ENCODE measurements at regions not wholly inside any gene's neighbourhood (a gene's known extent, or its start where the extent isn't known, plus 50 kb on each side); places are given as distances from the start of the nearest gene placed in this dataset.
"Not testable (repeated sequence)": the region's sequence is repeated elsewhere in the genome, so short reads cannot be mapped to it uniquely, and the experiment has no call there.

DNA sequence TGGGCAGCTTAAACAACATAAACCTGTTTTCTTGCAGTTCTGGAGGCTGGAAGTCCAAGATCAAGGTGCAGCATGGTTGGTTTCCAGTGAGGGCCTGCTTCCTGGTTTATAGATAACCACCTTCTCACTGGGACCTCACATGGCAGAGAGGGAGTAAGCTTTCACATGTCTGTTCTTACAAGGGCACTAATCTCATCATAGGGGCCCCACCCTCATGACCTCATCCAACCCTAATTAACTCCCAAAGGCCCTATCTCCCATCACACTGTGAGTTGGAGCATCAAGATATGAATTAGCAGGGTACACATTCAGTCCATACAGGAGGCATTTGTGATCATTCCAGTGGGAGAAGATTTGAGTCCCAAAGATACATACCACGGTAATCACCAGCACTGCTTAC lies 50.5 kb upstream of the GRIN2A start:
- DNase-seq (ENCODE audit: low read depth in 2 of 2): no peak

DNA sequence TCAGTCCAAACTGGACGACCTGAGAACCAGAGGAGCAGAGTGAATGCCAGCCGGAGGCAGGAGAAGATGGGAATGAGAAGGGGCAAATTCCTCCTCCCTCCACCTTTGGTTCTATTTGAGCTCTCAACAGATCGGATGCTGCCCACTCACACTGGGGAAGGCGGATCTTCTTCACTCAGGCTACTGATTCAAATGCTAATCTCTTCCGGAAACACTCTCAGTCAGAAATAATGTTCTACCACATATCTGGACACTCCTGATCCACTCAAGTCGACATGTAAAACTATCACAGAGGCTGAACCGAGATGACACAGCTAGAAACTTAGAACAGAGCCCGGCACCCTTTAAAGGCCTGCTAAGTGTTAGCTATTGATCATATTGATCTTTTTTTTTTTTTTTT lies 57.4 kb upstream of the GRIN2A start:
- no peak for DNase-seq (ENCODE audit: low read depth in 2 of 2)

DNA sequence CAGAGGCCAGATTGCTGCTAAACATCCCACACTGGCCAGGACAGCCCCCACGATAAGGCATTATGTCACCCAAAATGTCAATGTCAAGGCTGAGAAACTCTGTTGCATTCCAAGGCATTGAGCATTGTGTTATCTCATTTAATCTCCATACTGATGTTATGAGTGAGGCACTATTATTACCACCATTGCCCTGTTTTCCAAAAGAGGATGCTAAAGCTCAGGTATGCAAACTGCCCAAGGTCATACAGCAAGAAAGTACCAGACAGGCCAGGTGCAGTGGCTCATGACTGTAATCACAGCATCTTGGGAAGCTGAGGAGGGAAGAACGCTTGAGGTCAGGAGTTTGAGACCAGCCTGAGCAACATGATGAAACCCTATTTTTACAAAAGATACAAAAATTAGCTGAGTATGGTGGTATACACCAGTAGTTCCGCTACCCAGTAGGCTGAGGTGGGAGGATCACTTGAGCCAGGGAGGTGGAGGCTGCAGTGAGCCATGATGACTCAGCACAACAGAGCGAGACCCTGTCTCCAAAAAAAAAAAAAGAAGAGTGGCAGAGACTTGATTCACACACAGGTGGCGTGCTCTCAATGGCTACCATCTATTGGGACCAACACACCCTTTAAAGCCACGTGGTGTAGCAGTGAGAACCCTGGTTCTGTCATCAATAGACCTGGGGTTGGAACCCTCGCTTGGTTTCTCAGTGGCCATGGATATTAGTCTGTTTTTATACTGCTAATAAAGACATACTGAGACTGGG lies 58.8 kb upstream of the GRIN2A start:
- no peak for DNase-seq (ENCODE audit: low read depth in 2 of 2)

DNA sequence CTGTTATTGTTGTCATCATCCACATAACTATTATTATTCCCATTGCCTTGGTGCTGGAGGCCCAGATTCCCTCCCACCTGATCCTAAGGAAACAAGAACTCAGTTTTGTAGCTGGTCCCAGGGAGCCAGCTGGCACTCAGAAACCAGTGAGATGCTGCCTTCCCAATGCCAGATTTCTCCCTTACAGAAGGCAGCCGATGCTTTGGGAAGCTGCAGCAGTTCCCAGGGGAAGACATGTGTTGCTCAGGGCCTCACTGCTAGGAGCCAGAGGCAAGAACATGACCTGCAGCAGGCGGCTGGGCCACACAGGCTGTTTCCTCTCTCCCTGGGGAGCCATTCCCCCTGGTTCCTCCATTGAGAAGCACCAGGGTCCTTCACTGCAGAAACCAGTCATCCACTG lies 59.9 kb upstream of the GRIN2A start:
- DNase-seq (ENCODE audit: low read depth in 2 of 2): no peak

DNA sequence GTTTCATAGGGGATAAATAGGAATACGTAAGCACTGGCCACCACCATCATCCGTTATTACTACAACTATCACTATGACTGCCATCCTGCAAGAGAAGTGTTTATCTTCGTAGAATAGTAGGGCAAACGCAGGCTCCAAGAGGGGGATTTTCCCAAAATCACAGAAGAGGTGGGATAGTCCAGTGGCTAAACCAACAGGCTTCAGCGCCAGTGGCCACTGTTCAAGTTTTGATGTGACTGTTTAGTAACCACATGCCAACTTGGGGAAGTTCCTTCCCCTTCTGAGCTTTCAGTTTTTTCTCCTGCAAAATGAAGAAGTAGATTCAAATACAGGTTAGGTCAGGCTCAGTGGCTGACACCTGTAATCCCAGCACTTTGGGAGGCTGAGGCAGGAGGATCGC lies 60.7 kb upstream of the GRIN2A start:
- no peak for DNase-seq (ENCODE audit: low read depth in 2 of 2)

DNA sequence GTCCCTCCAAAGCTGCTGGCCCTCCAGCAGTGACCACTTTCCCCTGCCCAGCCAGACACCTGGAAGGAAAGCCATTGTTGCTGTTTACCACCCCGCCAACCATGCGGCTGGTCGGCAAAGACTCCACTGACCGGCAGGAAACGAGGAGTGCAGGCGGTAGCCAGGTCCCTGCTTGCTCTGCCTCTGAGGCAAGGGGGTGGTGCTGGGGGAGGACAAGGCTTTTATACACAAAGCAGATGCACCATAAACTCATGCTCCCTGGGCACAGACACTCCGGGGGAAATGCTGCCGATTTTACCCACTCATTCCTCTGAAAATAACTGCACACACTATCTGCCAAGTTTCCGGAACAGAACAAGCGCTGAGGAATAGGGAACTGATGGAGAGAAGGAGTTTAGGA lies 62.8 kb upstream of the GRIN2A start:
- no peak for DNase-seq (ENCODE audit: low read depth in 2 of 2)

DNA sequence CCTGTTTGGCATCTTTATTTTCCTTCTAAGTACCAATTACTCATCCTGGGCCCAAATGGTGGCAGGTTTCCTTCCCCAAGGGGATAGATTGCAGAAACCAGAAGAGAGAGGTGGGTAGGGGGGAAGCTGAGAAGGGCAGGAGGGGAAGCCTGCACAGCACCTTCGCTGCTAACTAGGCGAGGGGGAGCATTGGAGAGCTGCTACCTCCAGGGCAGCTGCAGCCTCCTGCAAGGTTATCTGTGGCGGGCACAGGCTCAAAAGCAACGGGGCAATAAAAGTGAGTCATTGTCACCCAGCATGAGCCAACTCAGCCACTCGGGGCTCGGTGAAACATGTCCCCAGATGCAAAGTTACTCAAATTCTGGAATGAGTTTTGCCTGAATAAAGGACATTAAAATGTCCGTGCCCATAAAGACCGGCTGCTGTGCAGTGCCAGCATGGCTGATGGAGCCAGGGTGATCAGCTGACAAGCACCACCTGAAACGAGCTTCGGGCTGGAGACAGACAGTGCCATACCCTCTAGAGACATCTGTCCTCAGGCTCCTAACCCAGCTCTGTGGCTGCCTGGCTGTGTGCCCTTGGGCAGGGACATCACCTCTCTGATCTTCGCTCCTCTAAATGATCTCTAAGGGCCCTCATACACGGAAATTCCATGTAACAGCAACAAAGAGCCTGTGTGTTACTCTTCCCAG lies 68.1 kb upstream of the GRIN2A start:
- DNase-seq (ENCODE audit: low read depth in 2 of 2): no peak

DNA sequence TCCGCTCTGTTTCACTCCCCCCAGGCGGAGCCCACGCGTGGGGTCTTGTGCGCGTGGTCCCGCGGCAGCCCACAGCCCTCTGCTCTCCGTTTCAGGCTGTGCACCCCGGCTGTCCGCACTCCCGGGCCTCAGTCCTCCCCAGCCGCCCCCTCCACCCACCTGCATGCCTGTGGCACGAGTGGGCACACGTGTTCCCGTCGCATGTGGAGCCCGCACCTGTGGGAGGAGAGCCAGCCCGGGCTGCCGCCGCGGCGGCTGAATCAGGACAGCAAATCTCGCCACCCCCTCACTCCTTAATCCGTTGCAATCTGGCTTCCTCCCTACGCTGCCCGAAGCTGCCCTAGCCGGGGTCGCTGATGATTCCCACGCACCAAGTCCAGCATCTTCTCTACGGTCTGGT lies 69.9 kb upstream of the GRIN2A start:
- DNase-seq (ENCODE audit: low read depth in 2 of 2): no peak

DNA sequence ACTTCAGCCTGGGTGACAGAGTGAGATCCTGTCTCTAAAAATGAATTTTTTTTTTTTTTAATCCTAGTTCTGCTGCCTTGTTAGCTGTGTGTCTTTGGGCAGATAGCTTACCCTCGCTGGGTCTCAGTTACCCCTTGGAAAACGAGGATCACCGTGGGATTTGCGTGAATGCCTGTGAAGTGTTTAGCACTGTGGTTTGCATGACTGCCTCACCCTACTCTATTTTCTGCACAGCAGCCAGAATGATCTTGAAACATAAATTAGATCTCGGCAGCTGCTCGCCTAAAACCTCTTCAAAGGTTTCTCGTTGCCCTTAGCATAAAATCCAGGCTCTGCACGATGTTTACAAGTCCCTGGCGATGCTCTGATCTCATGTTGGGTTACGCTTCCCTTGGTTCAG lies 71.2 kb upstream of the GRIN2A start:
- DNase-seq (ENCODE audit: low read depth in 2 of 2): no peak

DNA sequence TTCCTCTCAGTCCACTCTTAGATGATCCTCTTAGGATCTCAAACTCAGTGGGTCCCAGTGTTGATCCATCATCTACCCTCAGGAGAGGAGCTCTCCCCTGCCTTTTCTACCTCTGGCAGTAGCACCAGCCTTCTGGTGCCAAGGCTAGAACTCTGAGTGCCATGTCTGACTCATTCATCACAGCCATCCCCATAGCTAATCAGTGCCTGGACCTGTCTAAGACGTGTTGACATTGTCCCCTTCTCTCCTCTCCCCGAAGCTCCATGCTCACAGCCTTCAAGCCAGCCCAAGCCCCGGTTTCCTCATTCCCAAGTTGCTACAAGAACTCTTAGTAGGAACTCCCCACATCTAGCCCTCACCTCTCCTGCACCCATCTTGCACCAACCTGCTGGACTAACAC lies 73.5 kb upstream of the GRIN2A start:
- no peak for DNase-seq (ENCODE audit: low read depth in 2 of 2)

DNA sequence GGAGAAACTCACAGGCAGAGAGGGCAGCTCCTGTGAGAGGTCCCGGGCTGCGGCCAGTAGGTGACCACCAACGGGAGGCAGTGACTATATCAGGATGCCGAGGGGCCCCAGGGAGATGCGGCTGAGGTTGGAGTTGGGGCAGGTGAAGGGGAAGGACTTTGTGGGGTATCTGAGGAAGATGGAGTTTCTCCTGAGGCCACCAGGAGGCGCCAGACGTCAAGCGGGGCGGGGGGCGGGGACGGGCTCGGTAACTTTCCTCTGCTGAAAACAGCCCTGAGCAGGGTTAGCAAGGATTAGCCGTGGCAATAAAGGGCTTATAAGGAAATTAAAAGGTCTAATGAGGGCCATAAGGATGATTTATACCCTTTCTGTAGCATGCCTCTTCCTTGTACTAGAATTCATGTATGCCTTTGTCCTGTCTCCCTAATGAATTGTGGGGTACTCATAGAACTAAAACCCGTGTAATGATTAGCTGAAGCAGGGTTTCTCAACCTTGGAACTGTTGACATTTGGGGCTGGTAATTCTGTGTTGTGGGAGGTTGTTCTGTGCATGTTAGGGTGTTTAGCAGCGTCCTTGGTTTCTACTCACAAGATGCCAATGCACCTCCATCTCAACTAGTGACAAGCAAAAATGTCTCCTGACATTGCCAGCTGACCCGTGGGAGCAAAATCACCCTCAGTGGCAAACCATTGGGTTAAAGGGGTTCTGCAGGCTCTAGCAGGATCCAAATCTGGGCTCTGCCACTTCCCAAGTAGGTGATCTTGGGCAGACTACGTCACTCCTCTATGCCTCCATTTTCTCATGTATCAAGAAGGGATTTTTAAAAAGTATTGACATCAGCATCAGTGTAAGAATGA lies 74.8 kb upstream of the GRIN2A start:
- peak; percentile 27 to 56 for DNase-seq (ENCODE audit: low read depth in 2 of 2)

DNA sequence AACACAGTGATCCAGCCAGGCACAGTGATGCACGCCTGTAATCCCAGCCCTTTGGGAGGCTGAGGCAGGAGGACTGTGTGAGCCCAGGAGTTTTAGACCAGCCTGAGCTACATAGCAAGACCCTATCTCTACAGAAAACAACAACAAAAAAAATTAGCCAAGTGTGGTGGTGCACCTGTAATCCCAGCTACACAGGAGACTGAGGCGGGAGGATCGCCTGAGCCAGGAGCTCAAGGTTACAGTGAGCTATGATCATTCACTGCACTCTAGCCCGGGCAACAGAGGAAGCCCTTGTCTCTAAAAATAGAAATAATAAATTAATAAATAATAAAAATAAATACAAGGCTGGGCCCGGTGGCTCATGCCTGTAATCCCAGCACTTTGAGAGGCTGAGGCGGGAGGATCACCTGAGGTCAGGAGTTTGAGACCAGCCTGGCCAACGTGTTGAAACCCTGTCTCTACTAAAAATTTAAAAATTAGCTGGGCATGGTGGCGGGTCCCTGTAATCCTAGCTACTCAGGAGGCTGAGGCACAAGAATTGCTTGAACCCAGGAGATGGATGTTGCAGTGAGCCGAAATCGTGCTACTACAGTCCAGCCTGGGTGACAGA lies 75.5 kb upstream of the GRIN2A start:
- not testable (repeated sequence) for DNase-seq (ENCODE audit: low read depth in 2 of 2)

DNA sequence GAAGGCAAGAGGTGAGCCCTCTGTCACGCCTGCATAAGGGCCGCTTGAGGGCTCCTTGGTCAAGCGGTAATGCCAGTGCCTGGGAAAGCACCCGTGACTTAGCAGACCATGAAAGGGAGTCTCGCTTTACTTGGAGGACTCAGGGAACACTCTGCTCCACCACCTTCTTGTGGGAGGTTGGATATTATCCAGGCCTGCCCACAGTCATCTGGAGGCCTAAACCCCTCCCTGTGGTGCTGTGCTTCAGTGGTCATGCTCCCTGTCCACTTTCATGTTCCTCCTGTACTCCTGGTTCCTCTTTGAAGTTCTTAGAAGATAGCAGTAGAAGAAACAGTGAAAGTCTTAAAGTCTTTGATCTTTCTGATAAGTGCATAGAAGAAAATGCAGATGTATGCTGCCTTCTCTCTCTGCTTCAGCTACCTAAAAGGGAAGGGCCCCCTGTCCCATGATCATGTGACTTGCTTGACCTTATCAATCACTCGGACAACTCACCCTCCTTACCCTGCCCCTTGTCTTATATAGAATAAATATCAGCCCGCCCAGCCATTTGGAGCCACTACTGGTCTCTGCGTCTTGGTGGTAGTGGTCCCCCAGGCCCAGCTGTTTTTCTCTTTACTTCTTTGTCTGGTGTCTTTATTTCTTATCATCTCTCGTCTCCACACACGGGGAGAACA lies 76.8 kb upstream of the GRIN2A start:
- DNase-seq (ENCODE audit: low read depth in 2 of 2): not testable (repeated sequence)

DNA sequence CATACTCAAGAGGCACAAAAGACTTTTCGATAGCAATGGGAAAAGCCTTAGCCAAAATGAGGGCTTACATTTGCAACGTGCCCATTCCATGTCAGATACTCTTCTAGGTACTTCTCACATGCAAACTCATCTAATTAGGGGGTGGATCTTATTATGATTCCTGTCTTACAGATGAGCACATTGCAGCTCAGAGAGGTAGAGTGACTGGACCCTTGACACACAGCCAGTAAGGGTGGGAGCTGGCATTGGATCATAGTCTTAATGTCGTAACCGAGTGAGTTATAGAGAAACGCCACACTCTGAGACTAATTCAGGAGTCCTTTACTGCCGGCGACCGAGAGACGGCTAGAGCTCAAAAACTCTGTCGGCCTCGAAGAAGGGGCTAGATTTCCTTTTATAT lies 78.8 kb upstream of the GRIN2A start:
- no peak for DNase-seq (ENCODE audit: low read depth in 2 of 2)

DNA sequence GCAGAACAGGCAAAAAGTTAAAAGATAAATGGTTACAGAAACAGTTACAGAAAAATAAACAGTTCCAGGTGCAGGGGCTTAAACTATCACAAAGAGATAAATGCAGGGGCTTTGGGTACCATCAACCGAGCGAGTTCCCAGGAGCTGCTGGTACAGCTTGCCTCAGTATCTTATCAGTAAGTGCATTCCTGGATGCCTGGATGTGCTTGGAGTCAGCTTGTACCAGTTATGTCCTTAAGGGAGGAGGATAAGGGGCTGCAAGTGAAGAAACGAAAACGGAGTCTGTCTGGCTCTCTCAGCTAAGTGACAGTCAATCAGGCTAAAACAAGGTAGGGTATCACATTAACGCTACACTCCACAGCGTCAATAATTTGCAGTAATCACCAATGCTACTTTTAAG lies 79.3 kb upstream of the GRIN2A start:
- not testable (repeated sequence) for DNase-seq (ENCODE audit: low read depth in 2 of 2)

DNA sequence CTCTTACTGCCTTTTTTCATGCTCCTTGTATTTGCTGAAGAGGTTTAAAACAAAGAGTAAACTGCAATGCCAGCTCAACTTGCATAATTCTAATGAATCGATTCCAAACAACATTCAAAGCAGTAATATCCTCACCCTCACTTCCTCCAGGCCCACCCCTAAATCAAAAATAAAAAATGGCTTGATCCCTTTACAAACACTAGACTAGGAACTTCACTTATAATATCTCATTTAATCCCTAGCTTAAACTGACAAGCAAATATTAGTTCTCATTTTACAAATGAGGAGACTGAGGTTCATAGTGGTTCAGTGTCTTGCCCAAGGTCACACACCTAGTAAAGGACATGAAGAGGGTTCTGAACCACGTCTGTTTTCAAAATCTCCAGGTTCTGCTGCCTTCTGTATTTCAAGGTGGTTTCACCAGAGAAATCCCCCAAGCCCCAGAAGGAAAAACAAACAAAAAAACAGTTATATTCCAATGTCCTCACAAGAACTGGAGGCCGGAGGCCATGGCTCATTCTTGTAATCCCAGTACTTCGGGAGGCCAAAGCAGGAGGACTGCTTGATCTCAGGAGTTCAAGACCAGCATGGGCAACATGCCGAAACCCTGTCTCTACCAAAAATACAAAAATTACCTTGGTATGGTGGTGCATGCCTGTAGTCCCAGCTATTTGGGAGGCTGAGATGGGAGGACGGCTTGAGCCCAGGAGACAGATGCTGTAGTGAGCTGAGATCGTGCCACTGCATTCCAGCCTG lies 80.3 kb upstream of the GRIN2A start:
- no peak for DNase-seq (ENCODE audit: low read depth in 2 of 2)

DNA sequence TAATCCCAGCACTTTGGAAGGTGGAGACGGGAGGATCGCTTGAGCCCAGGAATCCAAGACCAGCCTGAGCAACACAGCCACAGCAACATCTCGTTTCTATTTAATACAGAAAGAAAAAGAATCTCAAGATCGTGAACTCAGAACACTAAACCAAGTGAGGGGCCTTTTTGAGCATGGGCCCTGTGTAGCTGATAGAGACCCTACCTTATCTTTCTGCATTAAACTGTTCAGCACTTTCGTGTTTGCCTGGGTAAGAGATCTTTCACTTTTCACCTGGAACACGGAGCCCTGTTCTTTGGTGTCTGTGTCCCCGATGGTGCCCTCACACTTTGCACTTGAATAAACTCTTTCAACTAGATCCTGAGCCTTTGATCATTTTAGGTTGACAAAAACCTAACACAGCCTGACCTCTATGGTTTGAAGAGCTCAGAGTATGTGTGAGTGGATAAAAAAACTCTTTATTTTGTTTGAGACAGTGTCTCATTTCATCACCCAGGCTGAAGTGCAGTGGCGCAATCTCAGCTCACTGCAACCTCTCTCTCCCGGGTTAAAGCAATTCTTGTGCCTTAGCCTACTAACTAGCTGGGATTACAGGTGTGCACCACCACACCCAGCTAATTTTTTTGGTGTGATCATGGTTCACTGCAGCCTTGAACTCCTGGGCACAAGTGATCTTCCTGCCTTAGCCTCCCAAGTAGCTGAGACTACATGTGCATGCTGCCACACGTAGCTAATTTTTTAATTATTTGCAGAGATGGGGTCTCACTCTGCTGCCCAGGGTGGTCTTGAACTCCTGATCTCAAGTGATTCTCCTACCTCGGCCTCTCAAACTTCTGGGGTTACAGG lies 83.8 kb upstream of the GRIN2A start:
- no peak for DNase-seq (ENCODE audit: low read depth in 2 of 2)

DNA sequence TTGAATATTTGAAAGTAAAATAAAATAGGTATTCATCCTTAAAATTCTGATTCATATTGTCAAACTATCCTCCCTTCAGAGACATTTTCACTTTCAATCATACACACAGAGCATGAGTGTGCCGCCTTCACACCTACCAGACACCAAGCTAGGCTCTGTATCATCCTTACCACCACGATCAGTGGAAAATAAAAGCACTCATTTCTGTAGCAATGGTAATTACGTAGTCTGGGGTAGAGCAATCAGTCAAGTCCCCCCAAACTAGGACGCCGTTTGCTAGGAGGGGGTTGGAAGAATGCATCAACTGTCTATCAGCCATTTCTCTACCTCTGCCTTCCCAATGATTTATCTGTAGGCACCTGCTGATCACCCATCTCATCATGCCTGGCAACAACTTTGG lies 84.6 kb upstream of the GRIN2A start:
- DNase-seq (ENCODE audit: low read depth in 2 of 2): no peak

DNA sequence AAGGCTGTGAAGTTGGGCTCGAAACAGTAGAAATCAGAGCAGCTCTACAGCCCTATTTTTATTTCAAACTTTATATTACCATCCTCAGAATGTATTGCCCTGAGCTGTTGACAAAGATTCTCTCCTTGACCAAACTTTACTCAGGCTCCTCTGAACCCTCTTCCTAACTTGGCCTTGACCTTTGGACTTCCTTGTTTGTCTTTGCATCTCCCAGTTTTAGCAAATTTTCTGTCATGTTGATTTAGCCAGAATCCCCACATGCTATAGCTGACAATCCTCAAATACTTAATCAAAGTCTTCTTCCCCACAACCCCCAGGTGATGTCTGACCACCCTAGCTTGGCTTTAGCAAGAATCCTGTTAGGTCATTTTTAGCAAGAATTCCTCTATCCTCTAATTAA lies 87.4 kb upstream of the GRIN2A start:
- DNase-seq (ENCODE audit: low read depth in 2 of 2): no peak

Measured in lung microvascular endothelial cell (primary cell).